NCI-H1930 (cell line): ENCODE measurements at regions not wholly inside any gene's neighbourhood (a gene's known extent, or its start where the extent isn't known, plus 50 kb on each side); places are given as distances from the start of the nearest gene placed in this dataset.

Experiments
- DNase-seq, 2 experiments: peaks; one replicate each; lab custom pipeline; 2025; lab: John Stamatoyannopoulos, UW

GRCh38 chr13:111555903-111556302, 235.5 kb downstream of the TEX29 start:
- DNase-seq = no peak

- DNase-seq = no peak
These were observed 236.1 kb downstream of the TEX29 start for GRCh38 chr13:111556496-111556895.

GRCh38 chr13:111557921-111558699, 237.7 kb downstream of the TEX29 start:
- DNase-seq = no peak

GRCh38 chr13:111558700-111559088, 238.3 kb downstream of the TEX29 start:
- no peak for DNase-seq

- DNase-seq = no peak
These were observed 239.4 kb downstream of the TEX29 start for GRCh38 chr13:111559612-111560403.

- DNase-seq = no peak
These were observed 240.8 kb downstream of the TEX29 start for GRCh38 chr13:111561091-111561781.

- no peak for DNase-seq
These were observed 242.3 kb downstream of the TEX29 start for GRCh38 chr13:111562716-111563115.

GRCh38 chr13:111564606-111565005, 244.2 kb downstream of the TEX29 start:
- DNase-seq = no peak

GRCh38 chr13:111565400-111565799, 245.0 kb downstream of the TEX29 start:
- DNase-seq = no peak

- no peak for DNase-seq
These were observed 246.1 kb downstream of the TEX29 start for GRCh38 chr13:111566567-111566966.

- no peak for DNase-seq
These were observed 247.2 kb downstream of the TEX29 start for GRCh38 chr13:111567637-111568036.

GRCh38 chr13:111568290-111568689, 247.8 kb downstream of the TEX29 start:
- no peak for DNase-seq

GRCh38 chr13:111570911-111571310, 250.5 kb downstream of the TEX29 start:
- DNase-seq = no peak

GRCh38 chr13:111572956-111573761, 252.7 kb downstream of the TEX29 start:
- peak in 1 of 2 experiments; percentile 70 for DNase-seq

- no peak for DNase-seq
These were observed 253.4 kb downstream of the TEX29 start for GRCh38 chr13:111573801-111574200.

- DNase-seq = no peak
These were observed 254.8 kb downstream of the TEX29 start for GRCh38 chr13:111575276-111575675.

GRCh38 chr13:111575719-111576118, 255.3 kb downstream of the TEX29 start:
- peak in 1 of 2 experiments; percentile 38 for DNase-seq

- DNase-seq = no peak
These were observed 256.9 kb downstream of the TEX29 start for GRCh38 chr13:111577208-111577828.

GRCh38 chr13:111577956-111578605, 257.6 kb downstream of the TEX29 start:
- no peak for DNase-seq

GRCh38 chr13:111584101-111584672, 263.7 kb downstream of the TEX29 start:
- no peak for DNase-seq
